Stimulated activated naive CD8-positive, alpha-beta T cell treated with anti-CD3 and anti-CD28 coated beads, Interleukin-15, Interleukin-2, amounts not matched to agents 100 ng/mL and 50 ng/mL, for 24 hours (primary cell): ENCODE measurements at regions not wholly inside any gene's neighbourhood (a gene's known extent, or its start where the extent isn't known, plus 50 kb on each side); places are given as distances from the start of the nearest gene placed in this dataset.
"Not testable (repeated sequence)": the region's sequence is repeated elsewhere in the genome, so short reads cannot be mapped to it uniquely, and the experiment has no call there.

Experiments used
- H3K27ac Mint-ChIP-seq: one replicate; pipeline ENCODE4 v1.8.0; 2021; ENCODE audit warnings: mild to moderate bottlenecking, mixed read lengths
- H3K27me3 Mint-ChIP-seq: one replicate; pipeline ENCODE4 v1.8.0; 2021; ENCODE audit warnings: mixed read lengths
- H3K36me3 Mint-ChIP-seq: one replicate; pipeline ENCODE4 v1.8.0; 2021; ENCODE audit warnings: low read depth, mixed read lengths
- H3K4me1 Mint-ChIP-seq: one replicate; pipeline ENCODE4 v1.8.0; 2021; ENCODE audit warnings: low read depth, mixed read lengths
- H3K4me3 Mint-ChIP-seq: one replicate; pipeline ENCODE4 v1.8.0; 2021; ENCODE audit warnings: mild to moderate bottlenecking, mixed read lengths
- H3K9me3 Mint-ChIP-seq: one replicate; pipeline ENCODE4 v1.8.0; 2021; ENCODE audit warnings: mixed read lengths

GRCh38 chr2:223486751-223487150 is 115.4 kb downstream of the SCG2 start:
- Mint-ChIP-seq H3K36me3 (no peaks in the 10 kb centered on the region), H3K27me3 (no peaks in the 10 kb centered on the region), H3K4me1 (no peaks in the 10 kb centered on the region), H3K9me3 (peaks cover 7% of the 10 kb centered on the region), H3K27ac (no peak overlapping the region), H3K4me3 (no peak overlapping the region)

GRCh38 chr2:223487214-223487846 is 114.8 kb downstream of the SCG2 start:
- Mint-ChIP-seq H3K4me3 (no peak overlapping the region), H3K4me1 (no peaks in the 10 kb centered on the region)

GRCh38 chr2:223488814-223489213 is 113.3 kb downstream of the SCG2 start:
- Mint-ChIP-seq H3K27ac (no peak overlapping the region), H3K27me3 (no peaks in the 10 kb centered on the region), H3K9me3 (peaks cover 14% of the 10 kb centered on the region), H3K4me3 (no peak overlapping the region), H3K4me1 (no peaks in the 10 kb centered on the region), H3K36me3 (no peaks in the 10 kb centered on the region)

More at GRCh38 chr2:223487214-223487846, 114.8 kb downstream of the SCG2 start:
- Mint-ChIP-seq H3K27ac (no peak overlapping the region), H3K36me3 (no peaks in the 10 kb centered on the region), H3K9me3 (peaks cover 13% of the 10 kb centered on the region), H3K27me3 (no peaks in the 10 kb centered on the region)

- Mint-ChIP-seq H3K4me1 (no peaks in the 10 kb centered on the region), H3K27ac (no peak overlapping the region), H3K36me3 (no peaks in the 10 kb centered on the region), H3K27me3 (no peaks in the 10 kb centered on the region), H3K4me3 (no peak overlapping the region), H3K9me3 (peaks cover 11% of the 10 kb centered on the region)
Observed at GRCh38 chr2:223494496-223494895, 107.7 kb downstream of the SCG2 start.

- Mint-ChIP-seq H3K27me3 (no peaks in the 10 kb centered on the region), H3K4me3 (no peak overlapping the region), H3K36me3 (no peaks in the 10 kb centered on the region), H3K27ac (no peak overlapping the region), H3K9me3 (peaks cover 11% of the 10 kb centered on the region), H3K4me1 (no peaks in the 10 kb centered on the region)
Observed at GRCh38 chr2:223494942-223495341, 107.2 kb downstream of the SCG2 start.

- H3K4me3 Mint-ChIP-seq, H3K27ac Mint-ChIP-seq, H3K27me3 Mint-ChIP-seq: not testable (repeated sequence)
Observed at GRCh38 chr2:223496853-223497252, 105.3 kb downstream of the SCG2 start.

GRCh38 chr2:223500709-223501108 is 101.5 kb downstream of the SCG2 start:
- Mint-ChIP-seq H3K4me3 (no peak overlapping the region), H3K4me1 (no peaks in the 10 kb centered on the region), H3K9me3 (peaks cover 6% of the 10 kb centered on the region), H3K36me3 (no peaks in the 10 kb centered on the region), H3K27ac (no peak overlapping the region), H3K27me3 (no peaks in the 10 kb centered on the region)

More at GRCh38 chr2:223496853-223497252, 105.3 kb downstream of the SCG2 start:
- H3K4me1 Mint-ChIP-seq, H3K9me3 Mint-ChIP-seq, H3K36me3 Mint-ChIP-seq: not testable (repeated sequence)

GRCh38 chr2:223501641-223502040 is 100.5 kb downstream of the SCG2 start:
- Mint-ChIP-seq H3K4me1 (no peaks in the 10 kb centered on the region), H3K4me3 (no peak overlapping the region), H3K27ac (no peak overlapping the region), H3K9me3 (peaks cover 6% of the 10 kb centered on the region), H3K27me3 (no peaks in the 10 kb centered on the region), H3K36me3 (no peaks in the 10 kb centered on the region)

GRCh38 chr2:223503746-223504145 is 98.4 kb downstream of the SCG2 start:
- H3K27me3 Mint-ChIP-seq, result no peaks in the 10 kb centered on the region
- H3K4me3 Mint-ChIP-seq, result no peak overlapping the region
- peaks cover 6% of the 10 kb centered on the region for H3K9me3 Mint-ChIP-seq
- H3K36me3 Mint-ChIP-seq, result no peaks in the 10 kb centered on the region
- H3K4me1 Mint-ChIP-seq, result no peaks in the 10 kb centered on the region
- H3K27ac Mint-ChIP-seq, result no peak overlapping the region

GRCh38 chr2:223508372-223508771 is 93.8 kb downstream of the SCG2 start:
- H3K4me3 Mint-ChIP-seq, result no peak overlapping the region
- no peaks in the 10 kb centered on the region for H3K4me1 Mint-ChIP-seq
- H3K27me3 Mint-ChIP-seq, result no peaks in the 10 kb centered on the region
- no peak overlapping the region for H3K27ac Mint-ChIP-seq
- H3K36me3 Mint-ChIP-seq, result no peaks in the 10 kb centered on the region
- peaks cover 6% of the 10 kb centered on the region for H3K9me3 Mint-ChIP-seq

- Mint-ChIP-seq H3K9me3 (no peaks in the 10 kb centered on the region), H3K4me3 (no peak overlapping the region), H3K36me3 (no peaks in the 10 kb centered on the region), H3K27me3 (no peaks in the 10 kb centered on the region), H3K27ac (no peak overlapping the region), H3K4me1 (no peaks in the 10 kb centered on the region)
Observed at GRCh38 chr2:223510713-223511112, 91.4 kb downstream of the SCG2 start.

- Mint-ChIP-seq H3K27ac (no peak overlapping the region), H3K27me3 (no peaks in the 10 kb centered on the region), H3K36me3 (no peaks in the 10 kb centered on the region), H3K4me3 (no peak overlapping the region), H3K9me3 (no peaks in the 10 kb centered on the region), H3K4me1 (no peaks in the 10 kb centered on the region)
Observed at GRCh38 chr2:223511168-223511567, 91.0 kb downstream of the SCG2 start.

GRCh38 chr2:223513771-223514455 is 88.2 kb downstream of the SCG2 start:
- no peaks in the 10 kb centered on the region for H3K36me3 Mint-ChIP-seq
- H3K4me1 Mint-ChIP-seq, result no peaks in the 10 kb centered on the region
- H3K27me3 Mint-ChIP-seq, result no peaks in the 10 kb centered on the region
- H3K4me3 Mint-ChIP-seq, result no peak overlapping the region
- H3K9me3 Mint-ChIP-seq, result no peaks in the 10 kb centered on the region
- no peak overlapping the region for H3K27ac Mint-ChIP-seq

- H3K4me1 Mint-ChIP-seq, result no peaks in the 10 kb centered on the region
- H3K9me3 Mint-ChIP-seq, result no peaks in the 10 kb centered on the region
- no peaks in the 10 kb centered on the region for H3K36me3 Mint-ChIP-seq
- no peak overlapping the region for H3K27ac Mint-ChIP-seq
- no peaks in the 10 kb centered on the region for H3K27me3 Mint-ChIP-seq
- no peak overlapping the region for H3K4me3 Mint-ChIP-seq
Observed at GRCh38 chr2:223519471-223519870, 82.7 kb downstream of the SCG2 start.

- no peaks in the 10 kb centered on the region for H3K4me1 Mint-ChIP-seq
- H3K27ac Mint-ChIP-seq, result no peak overlapping the region
- no peaks in the 10 kb centered on the region for H3K9me3 Mint-ChIP-seq
Observed at GRCh38 chr2:223522796-223523195, 79.4 kb downstream of the SCG2 start.

GRCh38 chr2:223523551-223524001 is 78.6 kb downstream of the SCG2 start:
- Mint-ChIP-seq H3K36me3 (no peaks in the 10 kb centered on the region), H3K4me3 (no peak overlapping the region), H3K27me3 (no peaks in the 10 kb centered on the region), H3K27ac (no peak overlapping the region), H3K4me1 (no peaks in the 10 kb centered on the region), H3K9me3 (no peaks in the 10 kb centered on the region)

More at GRCh38 chr2:223522796-223523195, 79.4 kb downstream of the SCG2 start:
- Mint-ChIP-seq H3K4me3 (no peak overlapping the region), H3K27me3 (no peaks in the 10 kb centered on the region), H3K36me3 (no peaks in the 10 kb centered on the region)
